ENCODE measurements at regions not wholly inside any gene's neighbourhood (a gene's known extent, or its start where the extent isn't known, plus 50 kb on each side); places are given as distances from the start of the nearest gene placed in this dataset.

- no peak for TF ChIP-seq CEBPB (IDR thresholded peaks at IDR 0.05)
- no peak for TF ChIP-seq MAX (IDR thresholded peaks at IDR 0.05)
- TF ChIP-seq CREB1 (IDR thresholded peaks at IDR 0.05; ENCODE audit: low read depth) = no peak
- TF ChIP-seq EP300 (IDR thresholded peaks at IDR 0.05; ENCODE audit: borderline replicate concordance) = no peak
- no peak for TF ChIP-seq TAF1 (IDR thresholded peaks at IDR 0.05; ENCODE audit: low read depth)
- no peak for TF ChIP-seq FOXM1 (IDR thresholded peaks at IDR 0.05; ENCODE audit: borderline replicate concordance, low read depth)
- TF ChIP-seq TCF12 (IDR thresholded peaks at IDR 0.05; ENCODE audit: low read depth) = no peak
Measured at GRCh38 chr3:194843556-194843955, 157.9 kb downstream of the FAM43A start.
